T-cell (primary cell): ENCODE measurements at regions not wholly inside any gene's neighbourhood (a gene's known extent, or its start where the extent isn't known, plus 50 kb on each side); places are given as distances from the start of the nearest gene placed in this dataset.

Experiments
- ATAC-seq, 4 experiments: fragments of 200-7000 bp in 3 of 4; fragments of 150-1000 bp in 1 of 4; cut with Tn5 transposase; replicated peaks in 1 of 4; 1 replicate in 3 of 4; 2 replicates in 1 of 4; pipeline ENCODE4 v1.10.0; 2021; ENCODE audit warnings: moderate library complexity in 3 of 4, mild to moderate bottlenecking in 2 of 4, moderate number of reproducible peaks in 1 of 4
- CTCF ChIA-PET, 2 donors: fragments of 300-600 bp; sonication (Branson Sonifier 250); formaldehyde crosslinking; loops; one replicate each; lab custom pipeline; 2022; ENCODE audit warnings: antibody characterized with exemption in 2 of 2; lab: Charles Lee
- POLR2A ChIA-PET, 2 donors: fragments of 300-600 bp; sonication (Branson Sonifier 250); formaldehyde crosslinking; loops; one replicate each; lab custom pipeline; 2022; ENCODE audit warnings: antibody characterized with exemption in 2 of 2; lab: Charles Lee
- DNase-seq, 35 experiments: peaks; one replicate each; pipeline versions ENCODE4 v3.0.0 to v3.0.0-alpha.2; 2013 to 2023
- H3K27ac ChIP-seq: one replicate; pipeline ENCODE4 v1.5.1; 2013; ENCODE audit warnings: low read length
- H3K27me3 ChIP-seq, 2 experiments: replicated peaks in 1 of 2; 1 replicate in 1 of 2; 2 replicates in 1 of 2; pipeline versions ENCODE4 v1.6.1 to v1.7.0; 2013; ENCODE audit warnings: low read length in 1 of 2, mixed read lengths in 1 of 2; ENCODE audit not compliant: control insufficient read depth in 2 of 2, insufficient read depth in 2 of 2; ENCODE audit errors: extremely low read depth in 1 of 2
- H3K36me3 ChIP-seq, 2 donors: 1 replicate in 1 of 2; 2 replicates in 1 of 2; pipeline versions ENCODE4 v1.6.1 to v1.7.0; 2013; ENCODE audit warnings: low read length in 1 of 2; ENCODE audit not compliant: control insufficient read depth in 2 of 2, insufficient read depth in 1 of 2; ENCODE audit errors: extremely low read depth in 1 of 2
- H3K4me1 ChIP-seq, 2 experiments: 1 replicate in 1 of 2; 2 replicates in 1 of 2; pipeline versions ENCODE4 v1.6.1 to v1.7.0; 2013; ENCODE audit warnings: low read length in 2 of 2, mixed read lengths in 1 of 2; ENCODE audit not compliant: insufficient read depth in 2 of 2, control insufficient read depth in 1 of 2; ENCODE audit errors: extremely low read depth in 1 of 2
- H3K4me3 ChIP-seq, 2 donors: 1 replicate in 1 of 2; 2 replicates in 1 of 2; pipeline versions ENCODE4 v1.5.1 to v1.7.0; 2013; ENCODE audit warnings: mild to moderate bottlenecking in 2 of 2, low read length in 1 of 2, moderate library complexity in 1 of 2; ENCODE audit not compliant: control insufficient read depth in 1 of 2; ENCODE audit errors: extremely low read depth in 1 of 2
- H3K9me3 ChIP-seq: 2 replicates; pipeline ENCODE4 v1.7.0; 2013
- H3K27ac Mint-ChIP-seq, 2 donors: one replicate each; pipeline ENCODE4 v1.8.0; 2020 to 2021; ENCODE audit warnings: mild to moderate bottlenecking in 2 of 2, mixed read lengths in 2 of 2
- H3K27me3 Mint-ChIP-seq, 2 donors: one replicate each; pipeline ENCODE4 v1.8.0; 2021 to 2022; ENCODE audit warnings: mixed read lengths in 2 of 2
- H3K36me3 Mint-ChIP-seq: one replicate; pipeline ENCODE4 v1.8.0; 2021; ENCODE audit warnings: mixed read lengths
- H3K4me1 Mint-ChIP-seq, 3 donors: one replicate each; pipeline ENCODE4 v1.8.0; 2020 to 2022; ENCODE audit warnings: mixed read lengths in 3 of 3, mild to moderate bottlenecking in 1 of 3
- H3K4me3 Mint-ChIP-seq, 3 donors: one replicate each; pipeline ENCODE4 v1.8.0; 2020 to 2022; ENCODE audit warnings: mild to moderate bottlenecking in 3 of 3, mixed read lengths in 3 of 3, moderate library complexity in 3 of 3
- H3K9me3 Mint-ChIP-seq, 3 donors: one replicate each; pipeline ENCODE4 v1.8.0; 2020 to 2022; ENCODE audit warnings: mixed read lengths in 3 of 3
- WGBS: methylation state at CpG from one replicate; pipeline ENCODE4 v1.1.5; 2013; ENCODE audit warnings: missing lambda C conversion rate; ENCODE audit not compliant: insufficient coverage; 5-methylcytosine and 5-hydroxymethylcytosine counted together

GRCh38 chr3:116841003-116841735 lies 131.6 kb downstream of the TUSC7 start:
- H3K4me3 ChIP-seq = no peak overlapping the region
- ChIA-PET POLR2A (no interaction called here), CTCF (no interaction called here)
- H3K4me1 Mint-ChIP-seq = no peaks in the 10 kb centered on the region
- no peak overlapping the region for H3K4me3 Mint-ChIP-seq
- no peaks in the 10 kb centered on the region for H3K9me3 ChIP-seq
- H3K27ac Mint-ChIP-seq = no peak overlapping the region
- H3K36me3 Mint-ChIP-seq = no peaks in the 10 kb centered on the region
- peaks cover 3 to 5% (median 3%) of the 10 kb centered on the region in 3 donors for H3K9me3 Mint-ChIP-seq
- H3K4me1 ChIP-seq = no peaks in the 10 kb centered on the region
- H3K36me3 ChIP-seq = no peaks in the 10 kb centered on the region
- no peak overlapping the region for H3K27ac ChIP-seq
- H3K27me3 Mint-ChIP-seq = no peaks in the 10 kb centered on the region
- DNase-seq (no peak), ATAC-seq (no peak)
- no peaks in the 10 kb centered on the region for H3K27me3 ChIP-seq
- 76% methylated on average over 3 of the region's 6 CpGs for WGBS

GRCh38 chr3:116842254-116842957 lies 132.8 kb downstream of the TUSC7 start:
- Mint-ChIP-seq H3K27ac (no peak overlapping the region), H3K4me1 (no peaks in the 10 kb centered on the region), H3K9me3 (peaks cover 3 to 5% (median 4%) of the 10 kb centered on the region in 3 donors), H3K4me3 (no peak overlapping the region), H3K27me3 (no peaks in the 10 kb centered on the region), H3K36me3 (no peaks in the 10 kb centered on the region)
- ChIA-PET CTCF (no interaction called here), POLR2A (interaction anchor here in 1 of 2 donors (0.6 kb wide), 1 partner anchor 56 kb away, joined by 3 read pairs; no protein-coding TSS in a partner anchor)
- 100% methylated on average over 1 of the region's 2 CpGs for WGBS
- Histone ChIP-seq H3K4me3 (no peak overlapping the region), H3K36me3 (no peaks in the 10 kb centered on the region), H3K27ac (no peak overlapping the region), H3K4me1 (no peaks in the 10 kb centered on the region), H3K9me3 (no peaks in the 10 kb centered on the region), H3K27me3 (no peaks in the 10 kb centered on the region)
- ATAC-seq (no peak), DNase-seq (no peak)

GRCh38 chr3:116848248-116848829 lies 138.8 kb downstream of the TUSC7 start:
- Histone ChIP-seq H3K9me3 (no peaks in the 10 kb centered on the region), H3K27me3 (no peaks in the 10 kb centered on the region), H3K4me1 (no peaks in the 10 kb centered on the region), H3K27ac (no peak overlapping the region), H3K4me3 (no peak overlapping the region), H3K36me3 (no peaks in the 10 kb centered on the region)
- 86% methylated on average over 1 of the region's 3 CpGs for WGBS
- no peak overlapping the region for H3K4me3 Mint-ChIP-seq
- CTCF ChIA-PET = no interaction called here
- H3K36me3 Mint-ChIP-seq = no peaks in the 10 kb centered on the region
- POLR2A ChIA-PET = no interaction called here
- H3K4me1 Mint-ChIP-seq = no peaks in the 10 kb centered on the region
- no peaks in the 10 kb centered on the region for H3K27me3 Mint-ChIP-seq
- H3K27ac Mint-ChIP-seq = no peak overlapping the region
- peaks cover 0 to 18% (median 8%) of the 10 kb centered on the region in 3 donors for H3K9me3 Mint-ChIP-seq
- ATAC-seq (no peak), DNase-seq (no peak)

GRCh38 chr3:116849261-116849688 lies 139.7 kb downstream of the TUSC7 start:
- Mint-ChIP-seq H3K36me3 (no peaks in the 10 kb centered on the region), H3K4me3 (no peak overlapping the region), H3K9me3 (peaks cover 0 to 18% (median 8%) of the 10 kb centered on the region in 3 donors), H3K4me1 (no peaks in the 10 kb centered on the region), H3K27me3 (no peaks in the 10 kb centered on the region), H3K27ac (no peak overlapping the region)
- H3K27me3 ChIP-seq = no peaks in the 10 kb centered on the region
- H3K36me3 ChIP-seq = no peaks in the 10 kb centered on the region
- no peaks in the 10 kb centered on the region for H3K4me1 ChIP-seq
- DNase-seq (no peak), ATAC-seq (no peak)
- CTCF ChIA-PET = no interaction called here
- no peak overlapping the region for H3K27ac ChIP-seq
- no peaks in the 10 kb centered on the region for H3K9me3 ChIP-seq
- H3K4me3 ChIP-seq = no peak overlapping the region
- POLR2A ChIA-PET = no interaction called here
- WGBS = 50% methylated on average over 2 of the region's 3 CpGs

- peaks cover 0 to 15% (median 3%) of the 10 kb centered on the region in 3 donors for H3K9me3 Mint-ChIP-seq
- no peaks in the 10 kb centered on the region for H3K4me1 Mint-ChIP-seq
- WGBS = 80% methylated on average over 4 of the region's 5 CpGs
- no peak overlapping the region for H3K27ac ChIP-seq
- H3K27me3 ChIP-seq = no peaks in the 10 kb centered on the region
- POLR2A ChIA-PET = no interaction called here
- H3K27me3 Mint-ChIP-seq = no peaks in the 10 kb centered on the region
- H3K36me3 Mint-ChIP-seq = no peaks in the 10 kb centered on the region
- no peak for DNase-seq
- H3K36me3 ChIP-seq = no peaks in the 10 kb centered on the region
- H3K9me3 ChIP-seq = no peaks in the 10 kb centered on the region
- H3K27ac Mint-ChIP-seq = no peak overlapping the region
- ATAC-seq = no peak
- H3K4me1 ChIP-seq = no peaks in the 10 kb centered on the region
- no peak overlapping the region for H3K4me3 Mint-ChIP-seq
- no peak overlapping the region for H3K4me3 ChIP-seq
- CTCF ChIA-PET = no interaction called here
Measured at GRCh38 chr3:116852803-116853202, 143.2 kb downstream of the TUSC7 start.

GRCh38 chr3:116863270-116863770 lies 153.7 kb downstream of the TUSC7 start:
- Histone ChIP-seq H3K36me3 (no peaks in the 10 kb centered on the region), H3K27ac (no peak overlapping the region), H3K4me1 (no peaks in the 10 kb centered on the region), H3K4me3 (no peak overlapping the region), H3K9me3 (no peaks in the 10 kb centered on the region), H3K27me3 (peaks cover 0 to 2% of the 10 kb centered on the region in 2 experiments)
- H3K27ac Mint-ChIP-seq = no peak overlapping the region
- CTCF ChIA-PET = no interaction called here
- POLR2A ChIA-PET = no interaction called here
- no peaks in the 10 kb centered on the region for H3K4me1 Mint-ChIP-seq
- H3K4me3 Mint-ChIP-seq = no peak overlapping the region
- 40% methylated on average over 1 of the region's 3 CpGs for WGBS
- DNase-seq (no peak), ATAC-seq (no peak)
- no peaks in the 10 kb centered on the region for H3K36me3 Mint-ChIP-seq
- H3K27me3 Mint-ChIP-seq = no peaks in the 10 kb centered on the region
- H3K9me3 Mint-ChIP-seq = no peaks in the 10 kb centered on the region
